SK-N-SH treated with all-trans-retinoic acid at 6 μM for 48 hours (cell line): ENCODE measurements at regions not wholly inside any gene's neighbourhood (a gene's known extent, or its start where the extent isn't known, plus 50 kb on each side); places are given as distances from the start of the nearest gene placed in this dataset.

Experiments
- ATAC-seq: fragments of 200-7000 bp; cut with Tn5 transposase; 3 replicates; pipeline ENCODE4 v1.9.1; 2020; ENCODE audit warnings: mild to moderate bottlenecking, moderate library complexity
- BACH2 ChIP-seq: fragments of 250-450 bp; sonication (Bioruptor Pico); IDR thresholded peaks from 2 replicates; pipeline ENCODE4 v1.9.0; 2021; ENCODE audit warnings: mild to moderate bottlenecking, borderline replicate concordance
- CREB5 ChIP-seq: fragments of 250-450 bp; sonication (Bioruptor Pico); IDR thresholded peaks from 2 replicates; pipeline ENCODE4 v1.5.1; 2020; ENCODE audit warnings: low read depth, mild to moderate bottlenecking, moderate library complexity
- CSDC2 ChIP-seq: fragments of 250-450 bp; sonication (Bioruptor Pico); IDR thresholded peaks from 2 replicates; pipeline ENCODE4 v1.5.0; 2020; ENCODE audit warnings: mild to moderate bottlenecking, moderate library complexity
- GLIS3 ChIP-seq: fragments of 250-450 bp; sonication (Bioruptor Pico); IDR thresholded peaks from 2 replicates; pipeline ENCODE4 v1.5.0; 2020; ENCODE audit warnings: mild to moderate bottlenecking, moderate library complexity
- ISL1 ChIP-seq: fragments of 250-450 bp; sonication (Bioruptor Pico); IDR thresholded peaks from 2 replicates; pipeline ENCODE4 v2.1.2; 2022; ENCODE audit warnings: mild to moderate bottlenecking, moderate library complexity
- OSR1 ChIP-seq: fragments of 250-450 bp; sonication (Bioruptor Pico); IDR thresholded peaks from 2 replicates; pipeline ENCODE4 v1.8.0; 2022; ENCODE audit warnings: moderate library complexity, mild to moderate bottlenecking, inconsistent platforms
- PATZ1 ChIP-seq: fragments of 250-450 bp; sonication (Bioruptor Pico); IDR thresholded peaks from 2 replicates; pipeline ENCODE4 v1.8.0; 2020; ENCODE audit warnings: mild to moderate bottlenecking, moderate library complexity, borderline replicate concordance
- POU6F1 ChIP-seq: fragments of 250-450 bp; sonication (Bioruptor Pico); IDR thresholded peaks from 2 replicates; pipeline ENCODE4 v1.8.0; 2021; ENCODE audit warnings: low read depth, mild to moderate bottlenecking, moderate library complexity, borderline replicate concordance
- PPARA ChIP-seq: fragments of 250-450 bp; sonication (Bioruptor Pico); IDR thresholded peaks from 2 replicates; pipeline ENCODE4 v1.5.0; 2020; ENCODE audit warnings: mild to moderate bottlenecking, borderline replicate concordance
- RARB ChIP-seq: fragments of 250-450 bp; sonication (Bioruptor Pico); IDR thresholded peaks from 2 replicates; pipeline ENCODE4 v1.8.0; 2021; ENCODE audit warnings: mild to moderate bottlenecking, moderate library complexity
- TCF4 ChIP-seq: fragments of 250-450 bp; sonication (Bioruptor Pico); IDR thresholded peaks from 2 replicates; pipeline ENCODE4 v1.8.0; 2021; ENCODE audit warnings: mild to moderate bottlenecking, moderate library complexity, borderline replicate concordance
- TSHZ2 ChIP-seq: fragments of 250-450 bp; sonication (Bioruptor Pico); IDR thresholded peaks from 2 replicates; pipeline ENCODE4 v1.5.0; 2020; ENCODE audit warnings: mild to moderate bottlenecking, moderate library complexity
- ZC3H10 ChIP-seq: fragments of 250-450 bp; sonication (Bioruptor Pico); IDR thresholded peaks from 2 replicates; pipeline ENCODE4 v1.5.1; 2021; ENCODE audit warnings: mild to moderate bottlenecking, moderate library complexity
- ZFP3 ChIP-seq: fragments of 250-450 bp; sonication (Bioruptor Pico); IDR thresholded peaks from 2 replicates; pipeline ENCODE4 v1.5.0; 2020; ENCODE audit warnings: mild to moderate bottlenecking, moderate library complexity
- ZFP30 ChIP-seq: fragments of 450-650 bp; formaldehyde crosslinking; IDR thresholded peaks from 2 replicates; pipeline ENCODE4 v1.5.0; 2022; ENCODE audit warnings: mild to moderate bottlenecking, moderate library complexity
- ZNF565 ChIP-seq: fragments of 450-650 bp; formaldehyde crosslinking; conservative IDR thresholded peaks from 2 replicates; pipeline ENCODE4 v1.5.0; 2020; ENCODE audit warnings: low read depth, mild to moderate bottlenecking, moderate library complexity
- ZNF8 ChIP-seq: fragments of 450-650 bp; formaldehyde crosslinking; IDR thresholded peaks from 2 replicates; pipeline ENCODE4 v1.5.0; 2020; ENCODE audit warnings: mild to moderate bottlenecking, moderate library complexity

- no peak for ATAC-seq
Observed at GRCh38 chr7:81473236-81473635, 296.6 kb downstream of the HGF start.

GRCh38 chr7:81470724-81471379 is 299.0 kb downstream of the HGF start:
- TF ChIP-seq OSR1 (CRISPR knock-in tag) (no peak), PPARA (CRISPR knock-in tag) (no peak), CSDC2 (no peak), RARB (CRISPR knock-in tag) (no peak)

More at GRCh38 chr7:81473236-81473635, 296.6 kb downstream of the HGF start:
- TF ChIP-seq TSHZ2 (CRISPR knock-in tag) (no peak), POU6F1 (CRISPR knock-in tag) (no peak), ISL1 (CRISPR knock-in tag) (no peak)

GRCh38 chr7:81469869-81470723 is 299.8 kb downstream of the HGF start:
- ATAC-seq = peak; percentile 98
- TF ChIP-seq CSDC2 = no peak
- no peak for TF ChIP-seq ISL1 (CRISPR knock-in tag)
- TF ChIP-seq ZNF565 (CRISPR knock-in tag) = no peak
- TF ChIP-seq PATZ1 (CRISPR knock-in tag) = no peak
- TF ChIP-seq OSR1 (CRISPR knock-in tag) = no peak
- no peak for TF ChIP-seq RARB (CRISPR knock-in tag)
- no peak for TF ChIP-seq CREB5 (CRISPR knock-in tag)
- no peak for TF ChIP-seq TCF4 (CRISPR knock-in tag)
- no peak for TF ChIP-seq BACH2 (CRISPR knock-in tag)
- TF ChIP-seq POU6F1 (CRISPR knock-in tag) = no peak
- no peak for TF ChIP-seq GLIS3 (CRISPR knock-in tag)

More at GRCh38 chr7:81470724-81471379, 299.0 kb downstream of the HGF start:
- ATAC-seq = no peak

- ATAC-seq = peak; percentile 41
- TF ChIP-seq ZFP30 (no peak), ZNF8 (CRISPR knock-in tag) (no peak), PPARA (CRISPR knock-in tag) (no peak), ZC3H10 (CRISPR knock-in tag) (no peak), ZFP3 (CRISPR knock-in tag) (no peak), ISL1 (CRISPR knock-in tag) (peak; percentile 52; the same call in 1 of the 2 replicates)
- TF ChIP-seq, all 23 proteins: peak for 1
Observed at GRCh38 chr7:81469153-81469868, 300.5 kb downstream of the HGF start.
